Progenitor cell of endocrine pancreas (in vitro differentiated cells): ENCODE measurements at regions not wholly inside any gene's neighbourhood (a gene's known extent, or its start where the extent isn't known, plus 50 kb on each side); places are given as distances from the start of the nearest gene placed in this dataset.

Source experiments
- DNase-seq: peaks from one replicate; pipeline ENCODE4 v3.0.0; 2021; ENCODE audit warnings: low spot score; ENCODE audit not compliant: unreplicated experiment
- H3K27ac Mint-ChIP-seq: 2 replicates; pipeline ENCODE4 v1.8.0; 2021; ENCODE audit warnings: mild to moderate bottlenecking, moderate library complexity, mixed read lengths
- H3K27me3 Mint-ChIP-seq: 2 replicates; pipeline ENCODE4 v1.8.0; 2021; ENCODE audit warnings: mixed read lengths
- H3K36me3 Mint-ChIP-seq: 2 replicates; pipeline ENCODE4 v1.8.0; 2022; ENCODE audit warnings: mixed read lengths; ENCODE audit not compliant: insufficient read depth
- H3K4me1 Mint-ChIP-seq: 2 replicates; pipeline ENCODE4 v1.8.0; 2021; ENCODE audit warnings: low read depth, mixed read lengths
- H3K4me3 Mint-ChIP-seq: 2 replicates; pipeline ENCODE4 v1.8.0; 2021; ENCODE audit warnings: low read depth, mild to moderate bottlenecking, moderate library complexity, mixed read lengths
- H3K9me3 Mint-ChIP-seq: 2 replicates; pipeline ENCODE4 v1.8.0; 2021; ENCODE audit warnings: low read depth, mixed read lengths
- TF ChIP-seq, protein P1 (sequence below): fragments of 200-600 bp; sonication (generic); IDR thresholded peaks from one replicate; pipeline ENCODE4 v1.5.0; 2021; ENCODE audit warnings: antibody characterized with exemption, mild to moderate bottlenecking; ENCODE audit not compliant: unreplicated experiment

DNA sequence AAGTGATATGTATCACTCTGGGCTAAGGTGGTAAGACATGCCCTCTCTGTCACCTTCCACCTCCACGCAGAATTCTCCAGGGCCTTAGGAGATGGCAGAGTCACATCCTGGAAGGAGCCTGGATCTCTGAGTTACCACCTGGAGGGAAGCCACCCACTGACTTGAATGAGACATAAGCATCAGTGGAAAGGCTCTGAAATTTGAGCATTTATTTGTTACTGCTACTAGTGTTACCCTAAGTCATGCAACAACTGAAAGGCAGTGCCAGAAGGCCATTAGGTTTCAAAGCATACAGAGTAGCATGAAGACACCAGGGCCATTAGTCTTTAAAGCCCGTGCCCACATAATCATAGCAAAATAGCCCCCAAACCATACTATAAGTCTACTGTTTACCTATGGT is 230.3 kb upstream of the IRF2BP2 start:
- Mint-ChIP-seq H3K27ac (no peak overlapping the region), H3K36me3 (no peaks in the 10 kb centered on the region), H3K4me3 (no peak overlapping the region), H3K27me3 (no peaks in the 10 kb centered on the region), H3K9me3 (no peaks in the 10 kb centered on the region), H3K4me1 (peaks cover 6% of the 10 kb centered on the region)
- TF ChIP-seq, protein P1, sequence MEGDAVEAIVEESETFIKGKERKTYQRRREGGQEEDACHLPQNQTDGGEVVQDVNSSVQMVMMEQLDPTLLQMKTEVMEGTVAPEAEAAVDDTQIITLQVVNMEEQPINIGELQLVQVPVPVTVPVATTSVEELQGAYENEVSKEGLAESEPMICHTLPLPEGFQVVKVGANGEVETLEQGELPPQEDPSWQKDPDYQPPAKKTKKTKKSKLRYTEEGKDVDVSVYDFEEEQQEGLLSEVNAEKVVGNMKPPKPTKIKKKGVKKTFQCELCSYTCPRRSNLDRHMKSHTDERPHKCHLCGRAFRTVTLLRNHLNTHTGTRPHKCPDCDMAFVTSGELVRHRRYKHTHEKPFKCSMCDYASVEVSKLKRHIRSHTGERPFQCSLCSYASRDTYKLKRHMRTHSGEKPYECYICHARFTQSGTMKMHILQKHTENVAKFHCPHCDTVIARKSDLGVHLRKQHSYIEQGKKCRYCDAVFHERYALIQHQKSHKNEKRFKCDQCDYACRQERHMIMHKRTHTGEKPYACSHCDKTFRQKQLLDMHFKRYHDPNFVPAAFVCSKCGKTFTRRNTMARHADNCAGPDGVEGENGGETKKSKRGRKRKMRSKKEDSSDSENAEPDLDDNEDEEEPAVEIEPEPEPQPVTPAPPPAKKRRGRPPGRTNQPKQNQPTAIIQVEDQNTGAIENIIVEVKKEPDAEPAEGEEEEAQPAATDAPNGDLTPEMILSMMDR, result no peak
- no peak for DNase-seq

DNA sequence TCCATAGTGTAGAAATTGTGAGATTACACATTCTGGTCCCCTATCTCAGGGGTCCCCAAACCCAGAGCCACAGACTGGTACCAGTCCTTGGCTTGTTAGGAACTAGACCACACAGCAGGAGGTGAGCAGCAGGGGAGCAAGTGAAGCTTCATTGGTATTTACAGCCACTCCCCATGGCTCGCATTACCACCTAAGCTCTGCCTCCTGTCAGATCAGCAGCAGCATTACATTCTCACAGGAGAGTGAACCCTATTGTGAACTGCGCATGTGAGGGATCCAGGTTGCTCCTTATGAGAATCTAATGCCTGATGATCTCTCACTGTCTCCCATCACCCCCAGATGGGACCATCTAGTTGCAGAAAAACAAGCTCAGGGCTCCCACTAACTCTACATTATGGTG is 229.7 kb upstream of the IRF2BP2 start:
- H3K9me3 Mint-ChIP-seq, result no peaks in the 10 kb centered on the region
- H3K4me3 Mint-ChIP-seq, result no peak overlapping the region
- H3K36me3 Mint-ChIP-seq, result no peaks in the 10 kb centered on the region
- no peaks in the 10 kb centered on the region for H3K27me3 Mint-ChIP-seq
- TF ChIP-seq, protein P1, result no peak
- H3K4me1 Mint-ChIP-seq, result peaks cover 3% of the 10 kb centered on the region
- no peak for DNase-seq
- H3K27ac Mint-ChIP-seq, result no peak overlapping the region

GRCh38 chr1:234838820-234839219 is 228.8 kb upstream of the IRF2BP2 start:
- Mint-ChIP-seq H3K4me3 (no peak overlapping the region), H3K27me3 (no peaks in the 10 kb centered on the region), H3K36me3 (no peaks in the 10 kb centered on the region), H3K27ac (no peak overlapping the region), H3K4me1 (peaks cover 2% of the 10 kb centered on the region), H3K9me3 (no peaks in the 10 kb centered on the region)
- DNase-seq, result no peak
- TF ChIP-seq, protein P1, result no peak

DNA sequence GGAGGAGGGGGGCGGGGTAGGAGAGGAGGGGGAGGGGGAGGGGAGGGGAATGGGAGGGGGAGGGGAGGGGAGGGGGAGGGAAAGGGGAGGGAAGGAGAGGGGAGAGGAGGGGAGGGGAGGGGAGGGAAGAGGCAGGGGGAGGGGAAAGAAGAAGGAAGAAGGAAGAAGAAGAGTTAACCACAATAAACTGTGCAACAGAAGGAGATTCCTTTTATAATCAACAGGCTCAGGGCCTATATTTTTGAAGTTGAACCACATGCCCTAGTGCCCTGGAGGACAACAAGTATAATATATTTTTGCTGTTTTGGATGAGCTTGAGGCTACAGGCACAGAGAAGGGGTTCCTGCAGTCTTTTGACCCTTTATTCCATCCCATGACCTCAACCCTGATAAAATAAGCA is 228.2 kb upstream of the IRF2BP2 start:
- Mint-ChIP-seq H3K4me3 (no peak overlapping the region), H3K27ac (no peak overlapping the region), H3K36me3 (no peaks in the 10 kb centered on the region), H3K9me3 (no peaks in the 10 kb centered on the region), H3K4me1 (peaks cover 2% of the 10 kb centered on the region), H3K27me3 (no peaks in the 10 kb centered on the region)
- TF ChIP-seq, protein P1, result no peak
- DNase-seq, result no peak

- no peak overlapping the region for H3K4me3 Mint-ChIP-seq
- H3K36me3 Mint-ChIP-seq, result no peaks in the 10 kb centered on the region
These were observed 227.7 kb upstream of the IRF2BP2 start for GRCh38 chr1:234837713-234838112.

More at GRCh38 chr1:234837713-234838112, 227.7 kb upstream of the IRF2BP2 start:
- TF ChIP-seq, protein P1, result no peak
- no peak for DNase-seq
- no peaks in the 10 kb centered on the region for H3K9me3 Mint-ChIP-seq
- no peak overlapping the region for H3K27ac Mint-ChIP-seq
- H3K4me1 Mint-ChIP-seq, result peaks cover 2% of the 10 kb centered on the region
- no peaks in the 10 kb centered on the region for H3K27me3 Mint-ChIP-seq
